OCI-LY1 (cell line): ENCODE measurements at regions not wholly inside any gene's neighbourhood (a gene's known extent, or its start where the extent isn't known, plus 50 kb on each side); places are given as distances from the start of the nearest gene placed in this dataset.
A peak's percentile ranks its signal among the peaks of the same experiment; 100 is the strongest.

Experiments used
- H2AFZ ChIP-seq: fragments of 200-600 bp; sonication (generic), shearing (Covaris generic); 2 replicates; pipeline ENCODE4 v1.6.0; 2014; ENCODE audit warnings: antibody characterized with exemption, mild to moderate bottlenecking, low read length
- H3F3A ChIP-seq: fragments of 200-600 bp; sonication (generic), shearing (Covaris generic); 2 replicates; pipeline ENCODE4 v1.6.0; 2014; ENCODE audit warnings: mild to moderate bottlenecking, antibody characterized with exemption, low read length, moderate library complexity; ENCODE audit not compliant: insufficient read depth
- H3K27ac ChIP-seq: fragments of 200-600 bp; sonication (generic); 2 replicates; pipeline ENCODE4 v1.5.1; 2014; ENCODE audit warnings: low read length, mixed run types, mild to moderate bottlenecking, low read depth; ENCODE audit not compliant: poor library complexity, severe bottlenecking
- H3K27me3 ChIP-seq: fragments of 200-600 bp; sonication (generic); 2 replicates; pipeline ENCODE4 v1.6.0; 2014; ENCODE audit warnings: antibody characterized with exemption, mild to moderate bottlenecking, low read length, moderate library complexity; ENCODE audit not compliant: insufficient read depth
- H3K36me3 ChIP-seq: fragments of 200-600 bp; sonication (generic); 2 replicates; pipeline ENCODE4 v1.6.1; 2014; ENCODE audit warnings: mild to moderate bottlenecking, antibody characterized with exemption, low read length, moderate library complexity, mixed read lengths; ENCODE audit not compliant: insufficient read depth
- H3K4me1 ChIP-seq: fragments of 200-600 bp; sonication (generic); 2 replicates; pipeline ENCODE4 v1.5.1; 2014; ENCODE audit warnings: mild to moderate bottlenecking, low read length, moderate library complexity; ENCODE audit not compliant: insufficient read depth, severe bottlenecking
- H3K4me2 ChIP-seq: fragments of 200-600 bp; sonication (generic), shearing (Covaris generic); 2 replicates; pipeline ENCODE4 v1.6.1; 2014; ENCODE audit warnings: low read length
- H3K4me3 ChIP-seq: fragments of 200-600 bp; sonication (generic); 2 replicates; pipeline ENCODE4 v1.5.1; 2014; ENCODE audit warnings: low read length, low read depth, mild to moderate bottlenecking, mixed read lengths; ENCODE audit not compliant: poor library complexity, severe bottlenecking
- H3K79me2 ChIP-seq: fragments of 200-600 bp; shearing (Covaris generic); 2 replicates; pipeline ENCODE4 v1.6.1; 2016; ENCODE audit warnings: mixed run types, low read length, mixed read lengths; ENCODE audit not compliant: insufficient read depth
- H3K9ac ChIP-seq: fragments of 200-600 bp; sonication (generic), shearing (Covaris generic); 2 replicates; pipeline ENCODE4 v1.6.1; 2014; ENCODE audit warnings: mild to moderate bottlenecking, low read length, mixed read lengths
- H3K9me2 ChIP-seq: fragments of 200-600 bp; sonication (generic), shearing (Covaris generic); 2 replicates; pipeline ENCODE4 v1.6.1; 2014; ENCODE audit warnings: low read depth, mild to moderate bottlenecking, low read length, mixed read lengths
- H3K9me3 ChIP-seq: fragments of 200-600 bp; shearing (Covaris generic); 2 replicates; pipeline ENCODE4 v1.6.1; 2014; ENCODE audit warnings: low read length, mixed read lengths
- H4K20me1 ChIP-seq: fragments of 200-600 bp; sonication (generic), shearing (Covaris generic); 2 replicates; pipeline ENCODE4 v1.6.0; 2016; ENCODE audit warnings: mild to moderate bottlenecking, low read length; ENCODE audit not compliant: insufficient read depth
- EZH2 ChIP-seq: fragments of 200-600 bp; sonication (generic), shearing (Covaris generic); IDR thresholded peaks from 2 replicates; pipeline ENCODE4 v1.8.0; 2017; ENCODE audit warnings: borderline replicate concordance, mixed run types, mild to moderate bottlenecking, antibody characterized with exemption, low read length, moderate library complexity, mixed read lengths
- TF ChIP-seq, protein P1 (sequence below): fragments of 200-600 bp; sonication (generic), shearing (Covaris generic); IDR thresholded peaks from 2 replicates; pipeline ENCODE4 v1.5.1; 2017; ENCODE audit warnings: mild to moderate bottlenecking, antibody characterized with exemption, low read length, moderate library complexity, mixed read lengths

DNA sequence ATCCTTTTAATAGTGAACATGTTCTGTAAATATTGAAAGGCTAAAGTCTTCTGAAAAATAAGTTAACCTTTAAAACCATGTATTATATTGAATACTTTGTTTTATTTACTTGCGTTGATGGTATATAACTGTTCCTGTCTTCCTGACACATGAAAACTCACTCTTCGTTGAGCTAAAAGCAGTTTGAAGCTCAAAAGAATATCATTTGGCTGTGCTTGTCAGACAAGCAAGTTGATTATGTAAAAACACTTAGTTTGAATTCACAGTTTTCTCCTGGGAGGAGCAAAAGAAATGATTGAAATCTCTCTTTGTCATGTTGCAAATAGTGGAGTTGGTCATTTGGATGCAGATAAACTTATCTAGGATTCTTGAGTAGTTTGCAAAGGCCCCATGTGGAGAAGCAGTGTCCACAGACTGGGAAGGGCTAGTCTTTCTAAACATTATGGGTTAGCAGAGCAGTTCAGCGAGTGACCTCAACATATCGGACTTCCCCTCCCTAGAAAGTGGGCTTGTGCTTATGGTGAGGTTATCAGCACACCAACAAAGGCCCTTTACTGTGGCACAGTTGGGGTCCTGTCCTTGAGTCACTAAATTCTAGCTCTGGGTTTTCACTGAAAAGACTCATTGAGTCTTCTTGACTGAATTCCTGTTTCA lies 290.4 kb downstream of the CSNK1G3 start:
- H3K4me3 ChIP-seq: no peak overlapping the region
- no peaks in the 10 kb centered on the region for H3K27me3 ChIP-seq
- peaks cover 39% of the 10 kb centered on the region for H3K4me1 ChIP-seq
- H4K20me1 ChIP-seq: no peaks in the 10 kb centered on the region
- no peak overlapping the region; the same call in 1 of the 2 replicates for H3K9ac ChIP-seq
- no peak overlapping the region for H2AFZ ChIP-seq
- no peaks in the 10 kb centered on the region for H3K9me2 ChIP-seq
- peak overlapping the region; percentile 69 for H3K27ac ChIP-seq
- H3K9me3 ChIP-seq: no peaks in the 10 kb centered on the region
- TF ChIP-seq EZH2: no peak
- TF ChIP-seq, protein P1, sequence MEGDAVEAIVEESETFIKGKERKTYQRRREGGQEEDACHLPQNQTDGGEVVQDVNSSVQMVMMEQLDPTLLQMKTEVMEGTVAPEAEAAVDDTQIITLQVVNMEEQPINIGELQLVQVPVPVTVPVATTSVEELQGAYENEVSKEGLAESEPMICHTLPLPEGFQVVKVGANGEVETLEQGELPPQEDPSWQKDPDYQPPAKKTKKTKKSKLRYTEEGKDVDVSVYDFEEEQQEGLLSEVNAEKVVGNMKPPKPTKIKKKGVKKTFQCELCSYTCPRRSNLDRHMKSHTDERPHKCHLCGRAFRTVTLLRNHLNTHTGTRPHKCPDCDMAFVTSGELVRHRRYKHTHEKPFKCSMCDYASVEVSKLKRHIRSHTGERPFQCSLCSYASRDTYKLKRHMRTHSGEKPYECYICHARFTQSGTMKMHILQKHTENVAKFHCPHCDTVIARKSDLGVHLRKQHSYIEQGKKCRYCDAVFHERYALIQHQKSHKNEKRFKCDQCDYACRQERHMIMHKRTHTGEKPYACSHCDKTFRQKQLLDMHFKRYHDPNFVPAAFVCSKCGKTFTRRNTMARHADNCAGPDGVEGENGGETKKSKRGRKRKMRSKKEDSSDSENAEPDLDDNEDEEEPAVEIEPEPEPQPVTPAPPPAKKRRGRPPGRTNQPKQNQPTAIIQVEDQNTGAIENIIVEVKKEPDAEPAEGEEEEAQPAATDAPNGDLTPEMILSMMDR: no peak
- H3F3A ChIP-seq: no peaks in the 10 kb centered on the region
- H3K36me3 ChIP-seq: no peaks in the 10 kb centered on the region
- peak overlapping the region; percentile 17; the same call in 1 of the 2 replicates for H3K4me2 ChIP-seq
- H3K79me2 ChIP-seq: no peaks in the 10 kb centered on the region

DNA sequence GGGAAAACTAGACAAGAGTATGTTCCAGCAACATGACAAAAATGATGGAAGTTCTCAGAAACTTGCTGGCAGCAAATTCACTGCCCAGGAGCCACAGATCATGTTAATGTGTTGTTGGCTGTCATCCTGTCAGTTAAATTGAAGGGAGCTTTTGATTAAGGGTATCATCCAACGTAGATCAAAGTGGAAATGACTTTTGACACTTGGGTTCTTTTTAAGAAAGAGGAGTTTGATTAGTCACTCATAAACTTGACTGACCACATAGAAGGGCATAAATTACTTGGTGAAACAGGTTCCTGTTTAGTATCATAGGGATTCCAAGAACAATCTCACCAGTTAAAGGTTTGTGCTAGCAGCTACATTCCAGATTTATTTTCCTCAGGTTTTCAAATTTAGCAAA lies 288.7 kb downstream of the CSNK1G3 start:
- H3K4me3 ChIP-seq: no peak overlapping the region
- peaks cover 29% of the 10 kb centered on the region for H3K4me1 ChIP-seq
- H3K9me2 ChIP-seq: no peaks in the 10 kb centered on the region
- H3K27ac ChIP-seq: no peak overlapping the region
- H3K4me2 ChIP-seq: no peak overlapping the region
- no peak overlapping the region for H3K9ac ChIP-seq
- no peaks in the 10 kb centered on the region for H3K27me3 ChIP-seq
- no peaks in the 10 kb centered on the region for H4K20me1 ChIP-seq
- no peaks in the 10 kb centered on the region for H3F3A ChIP-seq
- TF ChIP-seq EZH2: no peak
- TF ChIP-seq, protein P1: no peak
- no peaks in the 10 kb centered on the region for H3K9me3 ChIP-seq
- H3K36me3 ChIP-seq: no peaks in the 10 kb centered on the region
- no peaks in the 10 kb centered on the region for H3K79me2 ChIP-seq
- no peak overlapping the region for H2AFZ ChIP-seq

DNA sequence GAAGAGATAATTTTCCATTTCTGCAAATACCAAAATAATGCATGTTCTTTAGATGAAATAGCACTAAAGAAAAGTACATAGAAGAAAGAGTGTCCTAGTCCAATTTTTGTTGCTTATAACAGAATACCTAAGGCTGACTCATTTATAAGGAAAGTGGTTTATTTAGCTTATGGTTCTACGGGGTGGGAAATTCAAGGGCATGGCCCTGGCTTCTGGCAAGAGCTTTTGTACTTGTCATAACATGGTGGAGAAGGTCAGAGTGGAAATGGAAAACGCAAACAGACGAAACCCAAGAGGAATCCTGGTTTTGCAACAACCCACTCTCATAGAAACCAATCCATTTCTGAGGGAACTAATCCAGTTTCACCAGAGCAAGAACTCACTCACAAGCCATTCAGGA lies 283.7 kb downstream of the CSNK1G3 start:
- H3K9me3 ChIP-seq: no peaks in the 10 kb centered on the region
- no peaks in the 10 kb centered on the region for H3K36me3 ChIP-seq
- no peak overlapping the region for H3K4me2 ChIP-seq
- no peak overlapping the region for H3K27ac ChIP-seq
- peaks cover 6% of the 10 kb centered on the region for H3K4me1 ChIP-seq
- no peaks in the 10 kb centered on the region for H3K9me2 ChIP-seq
- no peak overlapping the region for H3K4me3 ChIP-seq
- no peaks in the 10 kb centered on the region for H3F3A ChIP-seq
- H3K9ac ChIP-seq: no peak overlapping the region
- TF ChIP-seq EZH2: no peak
- TF ChIP-seq, protein P1: no peak
- no peaks in the 10 kb centered on the region for H3K79me2 ChIP-seq
- no peaks in the 10 kb centered on the region for H4K20me1 ChIP-seq
- no peaks in the 10 kb centered on the region for H3K27me3 ChIP-seq
- H2AFZ ChIP-seq: no peak overlapping the region
